Natural killer cell (primary cell): ENCODE measurements at regions not wholly inside any gene's neighbourhood (a gene's known extent, or its start where the extent isn't known, plus 50 kb on each side); places are given as distances from the start of the nearest gene placed in this dataset.

Experiments used
- ATAC-seq, 3 donors: fragments of 150-1000 bp in 2 of 3; fragments of 200-7000 bp in 1 of 3; cut with Tn5 transposase; 1 replicate in 1 of 3; 2 replicates in 2 of 3; pipeline ENCODE4 v1.10.0; 2021; ENCODE audit warnings: mild to moderate bottlenecking in 2 of 3, moderate library complexity in 2 of 3
- DNase-seq, 2 donors: peaks; one replicate each; pipeline versions ENCODE4 v3.0.0 to v3.0.0-alpha.2; 2013 to 2021; ENCODE audit warnings: mixed read lengths in 1 of 2
- H3K27ac ChIP-seq: one replicate; pipeline ENCODE4 v1.5.1; 2013; ENCODE audit warnings: mild to moderate bottlenecking, low read length
- H3K27me3 ChIP-seq: one replicate; pipeline ENCODE4 v1.6.1; 2013; ENCODE audit warnings: low read length; ENCODE audit not compliant: control insufficient read depth, insufficient read depth
- H3K36me3 ChIP-seq: one replicate; pipeline ENCODE4 v1.6.1; 2013; ENCODE audit warnings: low read length; ENCODE audit not compliant: control insufficient read depth, insufficient read depth
- H3K4me1 ChIP-seq: one replicate; pipeline ENCODE4 v1.6.1; 2013; ENCODE audit warnings: low read length; ENCODE audit not compliant: control insufficient read depth, insufficient read depth
- H3K4me3 ChIP-seq: one replicate; pipeline ENCODE4 v1.5.1; 2013; ENCODE audit warnings: low read length
- H3K9me3 ChIP-seq: one replicate; pipeline ENCODE4 v1.6.1; 2013; ENCODE audit warnings: low read length; ENCODE audit not compliant: control insufficient read depth, insufficient read depth
- H3K27ac Mint-ChIP-seq, 2 donors: one replicate each; pipeline ENCODE4 v1.8.0; 2022; ENCODE audit warnings: mild to moderate bottlenecking in 2 of 2, mixed read lengths in 2 of 2, moderate library complexity in 1 of 2
- H3K27me3 Mint-ChIP-seq, 2 donors: one replicate each; pipeline ENCODE4 v1.8.0; 2022; ENCODE audit warnings: low read depth in 2 of 2, mixed read lengths in 2 of 2
- H3K36me3 Mint-ChIP-seq: one replicate; pipeline ENCODE4 v1.8.0; 2022; ENCODE audit warnings: mixed read lengths
- H3K4me1 Mint-ChIP-seq, 2 donors: one replicate each; pipeline ENCODE4 v1.8.0; 2022; ENCODE audit warnings: mixed read lengths in 2 of 2
- H3K4me3 Mint-ChIP-seq: one replicate; pipeline ENCODE4 v1.8.0; 2022; ENCODE audit warnings: mild to moderate bottlenecking, moderate library complexity, mixed read lengths
- H3K9me3 Mint-ChIP-seq, 2 donors: one replicate each; pipeline ENCODE4 v1.8.0; 2022; ENCODE audit warnings: mixed read lengths in 2 of 2
- WGBS: methylation state at CpG from one replicate; pipeline ENCODE4 v1.1.7; 2013; ENCODE audit warnings: missing lambda C conversion rate; ENCODE audit not compliant: insufficient coverage; 5-methylcytosine and 5-hydroxymethylcytosine counted together
- intact Hi-C: fragments of 100-400 bp; cut with micrococcal nuclease; formaldehyde crosslinking; loops from one replicate; pipeline ENCODE4 v1.14.2; 2022
- TF ChIP-seq, protein P1 (sequence below): fragments of 200-600 bp; IDR thresholded peaks from one replicate; pipeline ENCODE4 v1.8.0; 2022; ENCODE audit warnings: antibody characterized with exemption

GRCh38 chr14:94679937-94680861 lies 68.0 kb downstream of the SERPINA3 start:
- TF ChIP-seq, protein P1, sequence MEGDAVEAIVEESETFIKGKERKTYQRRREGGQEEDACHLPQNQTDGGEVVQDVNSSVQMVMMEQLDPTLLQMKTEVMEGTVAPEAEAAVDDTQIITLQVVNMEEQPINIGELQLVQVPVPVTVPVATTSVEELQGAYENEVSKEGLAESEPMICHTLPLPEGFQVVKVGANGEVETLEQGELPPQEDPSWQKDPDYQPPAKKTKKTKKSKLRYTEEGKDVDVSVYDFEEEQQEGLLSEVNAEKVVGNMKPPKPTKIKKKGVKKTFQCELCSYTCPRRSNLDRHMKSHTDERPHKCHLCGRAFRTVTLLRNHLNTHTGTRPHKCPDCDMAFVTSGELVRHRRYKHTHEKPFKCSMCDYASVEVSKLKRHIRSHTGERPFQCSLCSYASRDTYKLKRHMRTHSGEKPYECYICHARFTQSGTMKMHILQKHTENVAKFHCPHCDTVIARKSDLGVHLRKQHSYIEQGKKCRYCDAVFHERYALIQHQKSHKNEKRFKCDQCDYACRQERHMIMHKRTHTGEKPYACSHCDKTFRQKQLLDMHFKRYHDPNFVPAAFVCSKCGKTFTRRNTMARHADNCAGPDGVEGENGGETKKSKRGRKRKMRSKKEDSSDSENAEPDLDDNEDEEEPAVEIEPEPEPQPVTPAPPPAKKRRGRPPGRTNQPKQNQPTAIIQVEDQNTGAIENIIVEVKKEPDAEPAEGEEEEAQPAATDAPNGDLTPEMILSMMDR, result no peak
- DNase-seq (no peak), ATAC-seq (no peak)
- Mint-ChIP-seq H3K9me3 (no peaks in the 10 kb centered on the region), H3K27me3 (peaks cover 7 to 15% of the 10 kb centered on the region in 2 donors), H3K36me3 (no peaks in the 10 kb centered on the region), H3K27ac (no peak overlapping the region), H3K4me3 (no peak overlapping the region), H3K4me1 (no peaks in the 10 kb centered on the region)
- Histone ChIP-seq H3K9me3 (no peaks in the 10 kb centered on the region), H3K4me1 (no peaks in the 10 kb centered on the region), H3K36me3 (no peaks in the 10 kb centered on the region), H3K4me3 (no peak overlapping the region), H3K27ac (no peak overlapping the region), H3K27me3 (no peaks in the 10 kb centered on the region)
- 87% methylated on average over 16 of the region's 19 CpGs for WGBS
- intact Hi-C loops, result no loop called here

- Mint-ChIP-seq H3K27ac (no peak overlapping the region), H3K36me3 (no peaks in the 10 kb centered on the region), H3K9me3 (no peaks in the 10 kb centered on the region), H3K27me3 (peaks cover 7 to 15% of the 10 kb centered on the region in 2 donors), H3K4me1 (no peaks in the 10 kb centered on the region), H3K4me3 (no peak overlapping the region)
- 83% methylated on average over 8 of the region's 9 CpGs for WGBS
- H3K4me3 ChIP-seq, result no peak overlapping the region
- no peaks in the 10 kb centered on the region for H3K36me3 ChIP-seq
- intact Hi-C loops, result no loop called here
- DNase-seq (no peak), ATAC-seq (no peak)
- no peaks in the 10 kb centered on the region for H3K27me3 ChIP-seq
- no peaks in the 10 kb centered on the region for H3K9me3 ChIP-seq
- H3K27ac ChIP-seq, result no peak overlapping the region
- TF ChIP-seq, protein P1, result no peak
- no peaks in the 10 kb centered on the region for H3K4me1 ChIP-seq
Observed at GRCh38 chr14:94679106-94679810, 67.1 kb downstream of the SERPINA3 start.

- TF ChIP-seq, protein P1, result no peak
- Histone ChIP-seq H3K4me3 (no peak overlapping the region), H3K27ac (no peak overlapping the region), H3K4me1 (no peaks in the 10 kb centered on the region), H3K36me3 (no peaks in the 10 kb centered on the region), H3K9me3 (no peaks in the 10 kb centered on the region), H3K27me3 (no peaks in the 10 kb centered on the region)
- intact Hi-C loops, result no loop called here
- Mint-ChIP-seq H3K27ac (no peak overlapping the region), H3K27me3 (peaks cover 7 to 15% of the 10 kb centered on the region in 2 donors), H3K36me3 (no peaks in the 10 kb centered on the region), H3K4me3 (no peak overlapping the region), H3K4me1 (no peaks in the 10 kb centered on the region), H3K9me3 (no peaks in the 10 kb centered on the region)
- WGBS, result 85% methylated on average over 6 of the region's 6 CpGs
- DNase-seq (no peak), ATAC-seq (no peak)
Observed at GRCh38 chr14:94677747-94678146, 65.6 kb downstream of the SERPINA3 start.
